NB4 (cell line): ENCODE measurements at regions not wholly inside any gene's neighbourhood (a gene's known extent, or its start where the extent isn't known, plus 50 kb on each side); places are given as distances from the start of the nearest gene placed in this dataset.

Experiments used
- MYC ChIP-seq: IDR thresholded peaks from 2 replicates; pipeline ENCODE4 v1.6.1; 2011; ENCODE audit warnings: low read depth, low read length
- POLR2A ChIP-seq: IDR thresholded peaks from 2 replicates; pipeline ENCODE4 v1.6.1; 2011; ENCODE audit warnings: mild to moderate bottlenecking; ENCODE audit not compliant: insufficient read length; ENCODE audit errors: extremely low read depth
- TF ChIP-seq, protein P1 (sequence below): IDR thresholded peaks from one replicate; pipeline ENCODE4 v1.5.1; 2012; ENCODE audit warnings: low read depth, low read length
- TF ChIP-seq, protein P2 (sequence below): IDR thresholded peaks from 2 replicates; pipeline ENCODE4 v1.6.1; 2011; ENCODE audit warnings: low read depth, low read length

DNA sequence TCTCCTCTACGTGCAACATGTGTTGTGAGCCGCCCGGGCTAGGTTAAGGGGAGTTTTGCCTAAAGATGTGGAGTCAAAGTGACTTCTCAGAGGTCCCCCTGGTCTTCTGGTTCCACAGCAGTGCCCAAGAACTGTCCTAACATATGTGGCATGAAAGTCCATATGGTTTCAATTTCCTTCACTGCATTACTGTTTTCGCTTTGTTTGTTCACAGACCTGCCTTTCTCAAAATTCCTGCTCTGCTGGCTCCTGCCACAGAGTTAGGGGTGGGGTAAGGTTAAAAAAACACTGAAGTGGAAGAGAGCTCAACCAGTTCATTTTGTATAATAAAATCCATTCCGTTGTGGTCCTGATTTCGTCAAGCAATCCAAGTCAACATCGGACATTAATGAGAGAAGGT, 289.4 kb downstream of the DMAC1 start:
- TF ChIP-seq, protein P1, sequence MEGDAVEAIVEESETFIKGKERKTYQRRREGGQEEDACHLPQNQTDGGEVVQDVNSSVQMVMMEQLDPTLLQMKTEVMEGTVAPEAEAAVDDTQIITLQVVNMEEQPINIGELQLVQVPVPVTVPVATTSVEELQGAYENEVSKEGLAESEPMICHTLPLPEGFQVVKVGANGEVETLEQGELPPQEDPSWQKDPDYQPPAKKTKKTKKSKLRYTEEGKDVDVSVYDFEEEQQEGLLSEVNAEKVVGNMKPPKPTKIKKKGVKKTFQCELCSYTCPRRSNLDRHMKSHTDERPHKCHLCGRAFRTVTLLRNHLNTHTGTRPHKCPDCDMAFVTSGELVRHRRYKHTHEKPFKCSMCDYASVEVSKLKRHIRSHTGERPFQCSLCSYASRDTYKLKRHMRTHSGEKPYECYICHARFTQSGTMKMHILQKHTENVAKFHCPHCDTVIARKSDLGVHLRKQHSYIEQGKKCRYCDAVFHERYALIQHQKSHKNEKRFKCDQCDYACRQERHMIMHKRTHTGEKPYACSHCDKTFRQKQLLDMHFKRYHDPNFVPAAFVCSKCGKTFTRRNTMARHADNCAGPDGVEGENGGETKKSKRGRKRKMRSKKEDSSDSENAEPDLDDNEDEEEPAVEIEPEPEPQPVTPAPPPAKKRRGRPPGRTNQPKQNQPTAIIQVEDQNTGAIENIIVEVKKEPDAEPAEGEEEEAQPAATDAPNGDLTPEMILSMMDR = no peak
- TF ChIP-seq, protein P2, sequence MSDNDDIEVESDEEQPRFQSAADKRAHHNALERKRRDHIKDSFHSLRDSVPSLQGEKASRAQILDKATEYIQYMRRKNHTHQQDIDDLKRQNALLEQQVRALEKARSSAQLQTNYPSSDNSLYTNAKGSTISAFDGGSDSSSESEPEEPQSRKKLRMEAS = no peak
- TF ChIP-seq POLR2A (no peak), MYC (no peak)
